Adipocyte (in vitro differentiated cells): ENCODE measurements at regions not wholly inside any gene's neighbourhood (a gene's known extent, or its start where the extent isn't known, plus 50 kb on each side); places are given as distances from the start of the nearest gene placed in this dataset.

Experiments used
- DNase-seq: peaks from one replicate; pipeline ENCODE4 v3.0.0-alpha.2; 2015; ENCODE audit warnings: low read depth
- H3K27me3 ChIP-seq: replicated peaks from 2 replicates; pipeline ENCODE4 v1.7.0; 2013; ENCODE audit warnings: mild to moderate bottlenecking, low read length, moderate library complexity; ENCODE audit not compliant: control insufficient read depth, insufficient read depth
- H3K36me3 ChIP-seq: 2 replicates; pipeline ENCODE4 v1.7.0; 2013; ENCODE audit warnings: low read length, mild to moderate bottlenecking, moderate library complexity; ENCODE audit not compliant: control insufficient read depth, insufficient read depth, severe bottlenecking
- H3K4me1 ChIP-seq: 2 replicates; pipeline ENCODE4 v1.7.0; 2013; ENCODE audit warnings: mild to moderate bottlenecking, low read length, moderate library complexity; ENCODE audit not compliant: control insufficient read depth, insufficient read depth
- H3K4me3 ChIP-seq: 2 replicates; pipeline ENCODE4 v1.7.0; 2013; ENCODE audit warnings: mild to moderate bottlenecking, low read length, moderate library complexity
- H3K9ac ChIP-seq: 2 replicates; pipeline ENCODE4 v1.7.0; 2013; ENCODE audit warnings: mild to moderate bottlenecking, low read length, moderate library complexity
- H3K9me3 ChIP-seq: 2 replicates; pipeline ENCODE4 v1.7.0; 2013; ENCODE audit warnings: mild to moderate bottlenecking, low read length, moderate library complexity; ENCODE audit not compliant: control insufficient read depth

- H3K9ac ChIP-seq: no peak overlapping the region
Measured at GRCh38 chr15:61571026-61571425, 341.9 kb upstream of the RORA start.

GRCh38 chr15:61564785-61565184 lies 335.7 kb upstream of the RORA start:
- no peak overlapping the region for H3K4me3 ChIP-seq
- no peaks in the 10 kb centered on the region for H3K9me3 ChIP-seq
- H3K4me1 ChIP-seq: peaks cover 8% of the 10 kb centered on the region
- no peak overlapping the region for H3K9ac ChIP-seq
- H3K27me3 ChIP-seq: peaks cover 5% of the 10 kb centered on the region
- no peak for DNase-seq
- no peaks in the 10 kb centered on the region for H3K36me3 ChIP-seq

More at GRCh38 chr15:61571026-61571425, 341.9 kb upstream of the RORA start:
- no peak for DNase-seq
- Histone ChIP-seq H3K4me3 (no peak overlapping the region), H3K4me1 (no peaks in the 10 kb centered on the region), H3K36me3 (no peaks in the 10 kb centered on the region), H3K9me3 (no peaks in the 10 kb centered on the region), H3K27me3 (peaks cover 7% of the 10 kb centered on the region)

DNA sequence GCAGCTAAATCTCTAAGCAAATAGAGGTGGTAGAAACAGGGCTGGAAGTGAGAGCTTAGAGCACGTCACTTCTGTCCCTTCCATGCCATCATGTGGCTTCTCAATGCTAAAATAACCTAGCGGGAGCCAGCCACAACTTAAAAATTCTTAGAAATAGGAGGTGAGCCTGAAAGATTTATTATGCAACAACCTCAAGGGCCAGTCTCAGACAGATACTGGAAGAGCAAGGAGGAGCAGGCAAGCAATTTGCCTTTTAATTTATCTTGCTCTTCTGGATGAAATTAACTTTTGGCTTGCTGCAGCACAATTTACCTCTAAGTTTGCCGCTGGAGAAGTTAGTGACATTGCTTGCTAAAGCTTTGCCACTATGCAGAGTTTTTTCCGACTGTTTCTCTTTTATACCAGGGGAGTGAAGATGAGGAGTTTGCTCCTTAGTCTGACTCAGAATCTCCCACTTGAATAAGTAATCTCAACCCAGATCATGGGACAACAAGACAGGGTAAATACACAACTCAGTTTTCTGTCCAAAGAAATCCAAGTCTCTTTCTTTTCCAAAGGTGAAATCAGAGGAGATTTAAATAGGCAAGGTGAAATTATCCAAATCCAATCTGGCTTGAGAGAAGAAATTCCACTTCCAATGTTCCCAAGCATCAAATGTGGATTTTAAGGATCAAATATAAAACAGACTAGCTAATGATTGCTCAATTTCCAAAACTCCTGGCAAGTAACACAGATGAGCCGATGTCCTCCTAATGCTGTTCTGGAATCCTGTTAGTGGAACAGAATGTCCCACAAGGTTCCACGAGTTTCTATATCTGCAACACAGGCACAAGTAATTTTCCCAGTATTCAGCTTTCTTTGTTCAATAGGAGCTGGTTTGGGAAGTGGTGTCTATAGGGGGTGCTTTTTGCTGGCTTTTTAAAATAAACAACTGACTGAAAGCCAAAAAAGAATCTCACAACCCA lies 329.4 kb upstream of the RORA start:
- H3K36me3 ChIP-seq: no peaks in the 10 kb centered on the region
- no peaks in the 10 kb centered on the region for H3K27me3 ChIP-seq
- no peak for DNase-seq
- no peaks in the 10 kb centered on the region for H3K9me3 ChIP-seq
- peak overlapping the region; percentile 58 for H3K9ac ChIP-seq
- peaks cover 30% of the 10 kb centered on the region for H3K4me1 ChIP-seq
- H3K4me3 ChIP-seq: peak overlapping the region; percentile 39

GRCh38 chr15:61556037-61556648 lies 327.0 kb upstream of the RORA start:
- no peak overlapping the region for H3K9ac ChIP-seq
- DNase-seq: no peak
- no peaks in the 10 kb centered on the region for H3K27me3 ChIP-seq
- H3K4me3 ChIP-seq: no peak overlapping the region
- no peaks in the 10 kb centered on the region for H3K36me3 ChIP-seq
- peaks cover 30% of the 10 kb centered on the region for H3K4me1 ChIP-seq
- H3K9me3 ChIP-seq: no peaks in the 10 kb centered on the region

DNA sequence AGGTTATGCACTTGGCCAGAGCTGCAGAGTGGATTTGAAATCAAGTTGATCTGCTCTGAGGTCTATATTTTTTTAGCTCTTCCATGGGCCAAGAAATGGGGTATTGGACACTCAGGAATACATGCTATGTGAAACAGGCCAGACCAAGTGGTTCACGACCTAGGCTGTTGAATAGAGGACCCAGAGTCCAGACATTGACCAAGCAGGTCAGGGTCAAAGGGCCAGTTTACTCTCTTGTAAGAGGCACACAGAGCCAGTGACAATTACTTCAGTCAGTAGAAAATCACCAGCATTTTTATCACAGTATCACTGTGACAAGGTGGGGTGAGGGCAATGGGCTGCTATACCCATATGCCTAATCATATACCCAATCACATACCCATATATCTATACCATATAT lies 320.6 kb upstream of the RORA start:
- Histone ChIP-seq H3K27me3 (peaks cover 5% of the 10 kb centered on the region), H3K4me3 (no peak overlapping the region), H3K9ac (no peak overlapping the region), H3K36me3 (no peaks in the 10 kb centered on the region), H3K9me3 (no peaks in the 10 kb centered on the region), H3K4me1 (no peaks in the 10 kb centered on the region)
- DNase-seq: no peak

- Histone ChIP-seq H3K4me3 (no peak overlapping the region), H3K9ac (no peak overlapping the region), H3K4me1 (no peaks in the 10 kb centered on the region), H3K36me3 (no peaks in the 10 kb centered on the region), H3K9me3 (no peaks in the 10 kb centered on the region), H3K27me3 (peaks cover 5% of the 10 kb centered on the region)
- DNase-seq: no peak
Measured at GRCh38 chr15:61545763-61546162, 316.7 kb upstream of the RORA start.

- no peaks in the 10 kb centered on the region for H3K36me3 ChIP-seq
- no peak for DNase-seq
- H3K4me1 ChIP-seq: no peaks in the 10 kb centered on the region
- H3K9ac ChIP-seq: no peak overlapping the region
- H3K27me3 ChIP-seq: peaks cover 33% of the 10 kb centered on the region
- H3K9me3 ChIP-seq: no peaks in the 10 kb centered on the region
- H3K4me3 ChIP-seq: no peak overlapping the region
Measured at GRCh38 chr15:61541516-61541915, 312.4 kb upstream of the RORA start.

DNA sequence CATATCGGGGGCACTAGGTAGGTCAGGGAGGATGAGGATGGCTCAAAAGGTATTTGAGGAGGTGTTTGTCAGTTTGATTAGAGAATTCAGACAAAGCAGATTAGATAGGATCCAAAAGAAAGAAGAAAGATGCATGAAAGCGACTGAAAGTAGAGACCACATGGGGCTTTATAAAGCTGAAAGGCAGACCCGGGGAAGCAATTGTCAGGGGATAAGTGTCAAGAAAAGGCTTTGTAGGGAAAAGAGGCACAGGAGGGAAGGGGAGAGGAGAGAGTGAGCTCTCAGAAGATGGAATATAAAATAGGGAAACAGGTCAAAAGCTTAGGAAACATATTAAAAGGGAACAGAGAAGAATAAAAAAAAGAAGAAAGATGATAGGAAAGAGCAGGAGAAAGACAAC lies 308.2 kb upstream of the RORA start:
- no peak overlapping the region for H3K4me3 ChIP-seq
- no peaks in the 10 kb centered on the region for H3K9me3 ChIP-seq
- no peak for DNase-seq
- H3K27me3 ChIP-seq: peaks cover 45% of the 10 kb centered on the region
- H3K36me3 ChIP-seq: no peaks in the 10 kb centered on the region
- H3K4me1 ChIP-seq: no peaks in the 10 kb centered on the region
- H3K9ac ChIP-seq: no peak overlapping the region

GRCh38 chr15:61534986-61535385 lies 305.9 kb upstream of the RORA start:
- no peaks in the 10 kb centered on the region for H3K9me3 ChIP-seq

GRCh38 chr15:61530769-61531168 lies 301.7 kb upstream of the RORA start:
- Histone ChIP-seq H3K9ac (no peak overlapping the region), H3K9me3 (no peaks in the 10 kb centered on the region), H3K4me3 (no peak overlapping the region), H3K4me1 (peaks cover 6% of the 10 kb centered on the region), H3K27me3 (peaks cover 9% of the 10 kb centered on the region), H3K36me3 (no peaks in the 10 kb centered on the region)
- no peak for DNase-seq

More at GRCh38 chr15:61534986-61535385, 305.9 kb upstream of the RORA start:
- DNase-seq: no peak
- Histone ChIP-seq H3K36me3 (no peaks in the 10 kb centered on the region), H3K9ac (no peak overlapping the region), H3K4me1 (no peaks in the 10 kb centered on the region), H3K27me3 (peaks cover 45% of the 10 kb centered on the region), H3K4me3 (no peak overlapping the region)

- Histone ChIP-seq H3K36me3 (no peaks in the 10 kb centered on the region), H3K9ac (no peak overlapping the region), H3K4me3 (no peak overlapping the region), H3K27me3 (no peaks in the 10 kb centered on the region), H3K4me1 (peaks cover 6% of the 10 kb centered on the region), H3K9me3 (no peaks in the 10 kb centered on the region)
- DNase-seq: no peak
Measured at GRCh38 chr15:61528581-61528910, 299.4 kb upstream of the RORA start.
